H1 (cell line): ENCODE measurements at regions not wholly inside any gene's neighbourhood (a gene's known extent, or its start where the extent isn't known, plus 50 kb on each side); places are given as distances from the start of the nearest gene placed in this dataset.

Experiments
- CTCF ChIA-PET: fragments of 300-600 bp; sonication (Branson Sonifier 250); formaldehyde crosslinking; loops from one replicate; lab custom pipeline; 2021; ENCODE audit not compliant: partially characterized antibody; lab: Charles Lee
- POLR2A ChIA-PET: fragments of 300-600 bp; sonication (Branson Sonifier 250); formaldehyde crosslinking; loops from one replicate; lab custom pipeline; 2021; ENCODE audit warnings: inconsistent platforms; ENCODE audit not compliant: partially characterized antibody; lab: Charles Lee
- DNase-seq, 2 experiments: peaks; one replicate each; pipeline versions ENCODE4 v3.0.0 to v3.0.0-alpha.2; 2010 to 2022; ENCODE audit warnings: low spot score in 2 of 2, low read depth in 1 of 2, mixed read lengths in 1 of 2
- FAIRE-seq: peaks from 2 replicates; lab custom pipeline; 2011; peaks lifted over from hg19 to GRCh38; lab: Jason Lieb, UNC
- H2AFZ ChIP-seq: 2 replicates; pipeline ENCODE4 v1.8.1; 2012; ENCODE audit warnings: low read length, inconsistent platforms
- H2AK5ac ChIP-seq: 2 replicates; pipeline ENCODE4 v1.6.1; 2013; ENCODE audit warnings: low read depth, low read length
- H2BK120ac ChIP-seq: replicated peaks from 2 replicates; pipeline ENCODE3; 2013; ENCODE audit warnings: low read depth, low read length, inconsistent platforms
- H2BK12ac ChIP-seq: 2 replicates; pipeline ENCODE4 v1.6.1; 2013; ENCODE audit warnings: low read depth, low read length
- H2BK15ac ChIP-seq: 2 replicates; pipeline ENCODE4 v1.6.1; 2013; ENCODE audit warnings: low read length
- H2BK20ac ChIP-seq: 2 replicates; pipeline ENCODE4 v1.6.1; 2013; ENCODE audit warnings: low read length
- H2BK5ac ChIP-seq: 2 replicates; pipeline ENCODE4 v1.6.1; 2013; ENCODE audit warnings: low read depth, low read length
- H3K14ac ChIP-seq: 2 replicates; pipeline ENCODE4 v1.6.1; 2013; ENCODE audit warnings: inconsistent platforms; ENCODE audit not compliant: insufficient read length
- H3K18ac ChIP-seq: 2 replicates; pipeline ENCODE4 v1.6.1; 2013; ENCODE audit warnings: low read length; ENCODE audit errors: extremely low read depth
- H3K23ac ChIP-seq: 2 replicates; pipeline ENCODE4 v1.6.1; 2013; ENCODE audit warnings: inconsistent platforms; ENCODE audit not compliant: insufficient read length
- H3K23me2 ChIP-seq: 2 replicates; pipeline ENCODE4 v1.6.1; 2013; ENCODE audit warnings: low read depth, low read length
- H3K27ac ChIP-seq: 2 replicates; pipeline ENCODE4 v1.6.1; 2011; ENCODE audit warnings: low read depth, low read length, inconsistent platforms
- H3K27me3 ChIP-seq, 4 experiments: replicated peaks in 1 of 4; 1 replicate in 1 of 4; 2 replicates in 3 of 4; pipeline versions ENCODE4 v1.6.1 to v1.8.1; 2011 to 2013; ENCODE audit warnings: low read length in 3 of 4, mild to moderate bottlenecking in 3 of 4, inconsistent platforms in 2 of 4, mixed read lengths in 2 of 4, moderate library complexity in 1 of 4; ENCODE audit not compliant: control insufficient read depth in 3 of 4, insufficient read depth in 3 of 4; ENCODE audit errors: extremely low read depth in 1 of 4
- H3K36me3 ChIP-seq, 4 experiments: 2 replicates each; pipeline versions ENCODE4 v1.6.1 to v1.8.1; 2011 to 2013; ENCODE audit warnings: mild to moderate bottlenecking in 4 of 4, low read length in 3 of 4, moderate library complexity in 2 of 4, control low read depth in 1 of 4, inconsistent platforms in 1 of 4; ENCODE audit not compliant: insufficient read depth in 4 of 4, control insufficient read depth in 2 of 4
- H3K4ac ChIP-seq: replicated peaks from 2 replicates; pipeline ENCODE3; 2013; ENCODE audit warnings: low read length, low read depth, mixed read lengths, inconsistent platforms; ENCODE audit not compliant: insufficient read length
- H3K4me1 ChIP-seq, 4 experiments: replicated peaks in 1 of 4; 1 replicate in 1 of 4; 2 replicates in 3 of 4; pipeline versions ENCODE4 v1.6.1 to v1.8.1; 2011 to 2013; ENCODE audit warnings: low read length in 3 of 4, inconsistent platforms in 2 of 4, mixed read lengths in 1 of 4; ENCODE audit not compliant: insufficient read depth in 4 of 4, control insufficient read depth in 3 of 4
- H3K4me2 ChIP-seq, 2 experiments: 2 replicates each; pipeline versions ENCODE4 v1.6.1 to v1.8.1; 2011 to 2013; ENCODE audit warnings: low read depth in 2 of 2, low read length in 2 of 2, control low read depth in 1 of 2, inconsistent platforms in 1 of 2, mild to moderate bottlenecking in 1 of 2; ENCODE audit not compliant: insufficient read depth in 1 of 2
- H3K4me3 ChIP-seq, 4 experiments: fragments of 200-600, 300-600 bp in 1 of 4; sonication (generic), shearing (Covaris generic), sonication (Bioruptor Twin) in 1 of 4; 2 replicates each; pipeline versions ENCODE4 v1.5.1 to v1.8.1; 2011 to 2016; ENCODE audit warnings: low read length in 4 of 4, low read depth in 3 of 4, control low read depth in 2 of 4, inconsistent platforms in 2 of 4, mild to moderate bottlenecking in 2 of 4, mixed read lengths in 1 of 4, moderate library complexity in 1 of 4; ENCODE audit not compliant: insufficient read depth in 2 of 4; ENCODE audit errors: extremely low read depth in 1 of 4
- H3K56ac ChIP-seq: replicated peaks from 2 replicates; pipeline ENCODE3; 2013; ENCODE audit warnings: low read depth, mild to moderate bottlenecking, mixed read lengths, low read length, inconsistent platforms; ENCODE audit not compliant: insufficient read length
- H3K79me1 ChIP-seq: 2 replicates; pipeline ENCODE4 v1.6.1; 2013; ENCODE audit warnings: low read depth, low read length, control low read depth
- H3K79me2 ChIP-seq, 2 experiments: 2 replicates each; pipeline versions ENCODE4 v1.6.1 to v1.8.1; 2012 to 2013; ENCODE audit warnings: low read length in 2 of 2, mild to moderate bottlenecking in 2 of 2, inconsistent platforms in 1 of 2; ENCODE audit not compliant: insufficient read depth in 2 of 2, control insufficient read depth in 1 of 2
- H3K9ac ChIP-seq, 4 experiments: replicated peaks in 1 of 4; 1 replicate in 1 of 4; 2 replicates in 3 of 4; pipeline versions ENCODE4 v1.6.1 to v1.8.1; 2011 to 2013; ENCODE audit warnings: low read depth in 3 of 4, low read length in 3 of 4, control low read depth in 2 of 4, mild to moderate bottlenecking in 2 of 4, moderate library complexity in 2 of 4, inconsistent platforms in 1 of 4; ENCODE audit errors: extremely low read depth in 1 of 4
- H3K9me3 ChIP-seq, 2 experiments: 2 replicates each; pipeline versions ENCODE4 v1.6.1 to v1.8.1; 2012 to 2013; ENCODE audit warnings: mild to moderate bottlenecking in 2 of 2, moderate library complexity in 2 of 2, control low read depth in 1 of 2, inconsistent platforms in 1 of 2, low read depth in 1 of 2, low read length in 1 of 2, mixed read lengths in 1 of 2; ENCODE audit not compliant: insufficient read depth in 2 of 2
- H4K20me1 ChIP-seq, 2 experiments: replicated peaks in 1 of 2; 2 replicates each; pipeline versions ENCODE3 to v1.8.1; 2011 to 2013; ENCODE audit warnings: inconsistent platforms in 2 of 2, low read length in 2 of 2, mild to moderate bottlenecking in 1 of 2; ENCODE audit not compliant: insufficient read depth in 2 of 2, control insufficient read depth in 1 of 2
- H4K5ac ChIP-seq: 2 replicates; pipeline ENCODE4 v1.6.1; 2013; ENCODE audit warnings: low read length, low read depth, mixed read lengths, inconsistent platforms; ENCODE audit not compliant: insufficient read length
- H4K8ac ChIP-seq: 2 replicates; pipeline ENCODE4 v1.8.0; 2013; ENCODE audit warnings: mild to moderate bottlenecking, moderate library complexity, low read length, inconsistent platforms; ENCODE audit not compliant: insufficient read depth; ENCODE audit errors: extremely low read depth
- H4K91ac ChIP-seq: replicated peaks from 2 replicates; pipeline ENCODE3; 2013; ENCODE audit warnings: low read length, mixed read lengths, inconsistent platforms; ENCODE audit not compliant: insufficient read length
- ATF2 ChIP-seq: IDR thresholded peaks from 2 replicates; pipeline ENCODE4 v1.6.1; 2012; ENCODE audit warnings: low read length, inconsistent platforms
- CREB1 ChIP-seq: IDR thresholded peaks from 2 replicates; pipeline ENCODE4 v1.6.1; 2012; ENCODE audit warnings: inconsistent platforms
- EZH2 ChIP-seq: fragments of 200-600 bp; sonication (generic); IDR thresholded peaks from 2 replicates; pipeline ENCODE4 v1.7.1; 2012; ENCODE audit warnings: low read depth, mild to moderate bottlenecking, moderate library complexity, low read length, inconsistent platforms; ENCODE audit not compliant: severe bottlenecking
- FOSL1 ChIP-seq: IDR thresholded peaks from 2 replicates; pipeline ENCODE4 v1.6.1; 2011; ENCODE audit warnings: mild to moderate bottlenecking, low read depth, low read length, moderate library complexity; ENCODE audit not compliant: insufficient read depth
- GABPA ChIP-seq: IDR thresholded peaks from 2 replicates; pipeline ENCODE4 v1.6.1; 2011; ENCODE audit warnings: mild to moderate bottlenecking, low read length, moderate library complexity, borderline replicate concordance; ENCODE audit not compliant: insufficient read depth
- RFX5 ChIP-seq: IDR thresholded peaks from 2 replicates; pipeline ENCODE4 v1.6.1; 2011; ENCODE audit warnings: low read depth, low read length, improper control_type of control experiment, borderline replicate concordance
- RNF2 ChIP-seq: fragments of 200-900, 300-1000 bp; sonication (generic); IDR thresholded peaks from 2 replicates; pipeline ENCODE4 v1.7.1; 2016; ENCODE audit warnings: borderline replicate concordance, low read depth, mild to moderate bottlenecking, antibody characterized with exemption, low read length; ENCODE audit not compliant: poor library complexity, severe bottlenecking; ENCODE audit errors: missing control alignments
- SIN3A ChIP-seq, 2 experiments: IDR thresholded peaks in 1 of 2; conservative IDR thresholded peaks in 1 of 2; 2 replicates each; pipeline ENCODE4 v1.6.1; 2011 to 2012; ENCODE audit warnings: low read length in 2 of 2, improper control_type of control experiment in 1 of 2, low read depth in 1 of 2, mild to moderate bottlenecking in 1 of 2
- SP2 ChIP-seq: IDR thresholded peaks from 2 replicates; pipeline ENCODE4 v1.6.1; 2012; ENCODE audit warnings: mild to moderate bottlenecking, low read length, inconsistent platforms
- TAF7 ChIP-seq: optimal IDR thresholded peaks from 2 replicates; pipeline ENCODE3; 2011; ENCODE audit warnings: low read depth, mild to moderate bottlenecking, inconsistent platforms, low read length, moderate library complexity, borderline replicate concordance
- USF2 ChIP-seq: IDR thresholded peaks from 2 replicates; pipeline ENCODE4 v1.6.1; 2011; ENCODE audit warnings: low read length, improper control_type of control experiment
- WGBS, 2 experiments: shearing (Covaris generic) in 1 of 2; methylation state at CpG; one replicate each; pipeline versions ENCODE4 v1.1.6 to v1.1.7; 2013 to 2015; ENCODE audit warnings: low lambda C conversion rate in 2 of 2, mixed read lengths in 2 of 2, inconsistent platforms in 1 of 2, low coverage in 1 of 2, missing lambda C conversion rate in 1 of 2; ENCODE audit not compliant: insufficient replicate concordance in 2 of 2, insufficient coverage in 1 of 2, insufficient read length in 1 of 2; ENCODE audit errors: extremely low coverage in 1 of 2, missing lambda C conversion rate in 1 of 2; 5-methylcytosine and 5-hydroxymethylcytosine counted together

- Histone ChIP-seq H3K23ac (no peak overlapping the region), H3K27ac (no peak overlapping the region), H2AK5ac (no peak overlapping the region), H3K56ac (no peak overlapping the region), H3K9me3 (peaks cover 14 to 20% of the 10 kb centered on the region in 2 experiments), H2BK120ac (no peak overlapping the region), H3K23me2 (no peaks in the 10 kb centered on the region), H3K14ac (no peak overlapping the region), H4K91ac (no peak overlapping the region), H2AFZ (peak overlapping the region; percentile 65; the same call in 1 of the 2 replicates), H4K8ac (no peak overlapping the region), H3K79me2 (no peaks in the 10 kb centered on the region), H2BK15ac (no peak overlapping the region), H2BK12ac (no peak overlapping the region), H3K18ac (no peak overlapping the region), H4K20me1 (no peaks in the 10 kb centered on the region), H4K5ac (no peak overlapping the region), H3K9ac (no peak overlapping the region), H3K4me1 (no peaks in the 10 kb centered on the region), H3K4ac (no peak overlapping the region), H3K4me2 (no peak overlapping the region), H3K79me1 (no peaks in the 10 kb centered on the region), H3K27me3 (no peaks in the 10 kb centered on the region), H3K36me3 (0 out of 8 replicates have a peak, but pooled peaks cover 0 to 7% (median 0%) of the 10 kb centered on the region in 4 experiments), H2BK5ac (no peak overlapping the region), H3K4me3 (no peak overlapping the region), H2BK20ac (no peak overlapping the region)
- WGBS, 2 experiments: 95% methylated on average over 1 of the region's 1 CpG; no CpG with 5 or more reads in 1 of the 2 experiments
- POLR2A ChIA-PET: no interaction called here
- DNase-seq: no peak
- CTCF ChIA-PET: no interaction called here
- FAIRE-seq: peak; percentile 52
- TF ChIP-seq SIN3A (conservative IDR thresholded peaks at IDR 0.05 in 1 of 2, IDR thresholded peaks at IDR 0.05 in 1 of 2; ENCODE audit: low read depth in 1 of 2, low read length in 2 of 2) (no peak), RNF2 (no peak), ATF2 (no peak), GABPA (no peak), RFX5 (no peak), TAF7 (no peak), FOSL1 (no peak), USF2 (no peak), EZH2 (no peak), SP2 (no peak), CREB1 (no peak)
Observed at GRCh38 chr4:91681544-91681943, 622.2 kb upstream of the GRID2 start.
